Chondrocyte (in vitro differentiated cells): ENCODE measurements at regions not wholly inside any gene's neighbourhood (a gene's known extent, or its start where the extent isn't known, plus 50 kb on each side); places are given as distances from the start of the nearest gene placed in this dataset.
A peak's percentile ranks its signal among the peaks of the same experiment; 100 is the strongest.

Source experiments
- DNase-seq: peaks from one replicate; pipeline ENCODE4 v3.0.0; 2021; ENCODE audit warnings: mixed read lengths, low spot score
- H3K27ac Mint-ChIP-seq: one replicate; pipeline ENCODE4 v1.8.0; 2021; ENCODE audit warnings: mild to moderate bottlenecking, moderate library complexity, mixed read lengths; ENCODE audit not compliant: unreplicated experiment
- H3K27me3 Mint-ChIP-seq: 2 replicates; pipeline ENCODE4 v1.8.0; 2021; ENCODE audit warnings: low read depth, mixed read lengths
- H3K36me3 Mint-ChIP-seq: 2 replicates; pipeline ENCODE4 v1.8.0; 2021; ENCODE audit warnings: low read depth, mixed read lengths
- H3K4me1 Mint-ChIP-seq: 2 replicates; pipeline ENCODE4 v1.8.0; 2021; ENCODE audit warnings: low read depth, mild to moderate bottlenecking, mixed read lengths
- H3K4me3 Mint-ChIP-seq: one replicate; pipeline ENCODE4 v1.8.0; 2021; ENCODE audit warnings: mild to moderate bottlenecking, moderate library complexity, mixed read lengths; ENCODE audit not compliant: unreplicated experiment
- H3K9me3 Mint-ChIP-seq: 2 replicates; pipeline ENCODE4 v1.8.0; 2021; ENCODE audit warnings: low read depth, mixed read lengths
- TF ChIP-seq, protein P1 (sequence below): fragments of 200-600 bp; sonication (generic); IDR thresholded peaks from 2 replicates; pipeline ENCODE4 v1.5.0; 2021; ENCODE audit warnings: antibody characterized with exemption, mild to moderate bottlenecking, moderate library complexity

DNA sequence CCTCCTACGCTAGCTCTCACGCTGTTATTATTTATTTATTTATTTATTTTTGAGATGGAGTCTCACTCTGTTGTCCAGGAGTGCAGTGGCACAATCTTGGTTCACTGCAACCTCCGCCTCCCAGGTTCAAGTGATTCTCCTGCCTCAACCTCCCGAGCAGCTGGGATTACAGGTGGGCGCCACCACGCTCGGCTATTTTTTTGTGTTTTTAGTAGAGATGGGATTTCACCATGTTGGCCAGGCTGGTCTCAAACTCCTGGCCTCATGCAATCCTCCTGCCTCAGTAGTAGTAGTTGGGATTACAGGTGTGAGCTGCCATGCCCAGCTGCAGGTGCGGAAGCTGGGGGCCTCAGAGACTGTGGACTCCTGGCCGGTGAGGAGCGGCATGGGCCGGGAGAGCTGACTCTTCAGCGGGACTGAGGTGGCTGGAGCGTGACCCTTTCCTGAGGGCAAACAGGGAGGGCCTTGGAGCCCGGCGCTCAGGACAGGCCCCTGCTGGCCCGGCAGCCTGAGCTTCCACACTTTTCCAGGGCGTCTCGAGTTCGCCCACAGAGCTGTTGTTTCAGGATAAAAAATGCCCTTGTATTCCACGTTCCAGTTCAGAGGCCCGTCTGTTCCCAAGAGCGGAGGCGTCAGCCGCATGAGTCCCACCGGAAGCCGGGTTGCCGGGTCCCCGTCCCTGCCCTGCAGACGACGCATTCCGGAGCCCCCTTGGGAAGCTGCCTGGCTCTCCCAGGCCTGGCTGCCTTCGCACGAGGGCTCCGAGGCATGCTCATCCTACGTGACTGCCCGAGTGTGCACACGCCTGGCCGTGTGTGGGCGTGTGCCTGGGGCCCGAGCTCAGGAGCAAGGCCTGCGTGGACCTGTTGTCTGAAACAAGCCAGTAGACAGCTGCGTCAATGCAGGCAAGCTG lies 126.2 kb downstream of the SIK1 start:
- Mint-ChIP-seq H3K27ac (peak overlapping the region; percentile 89), H3K4me3 (no peak overlapping the region), H3K4me1 (peaks cover 36% of the 10 kb centered on the region), H3K36me3 (no peaks in the 10 kb centered on the region), H3K27me3 (no peaks in the 10 kb centered on the region), H3K9me3 (peaks cover 1% of the 10 kb centered on the region)
- TF ChIP-seq, protein P1, sequence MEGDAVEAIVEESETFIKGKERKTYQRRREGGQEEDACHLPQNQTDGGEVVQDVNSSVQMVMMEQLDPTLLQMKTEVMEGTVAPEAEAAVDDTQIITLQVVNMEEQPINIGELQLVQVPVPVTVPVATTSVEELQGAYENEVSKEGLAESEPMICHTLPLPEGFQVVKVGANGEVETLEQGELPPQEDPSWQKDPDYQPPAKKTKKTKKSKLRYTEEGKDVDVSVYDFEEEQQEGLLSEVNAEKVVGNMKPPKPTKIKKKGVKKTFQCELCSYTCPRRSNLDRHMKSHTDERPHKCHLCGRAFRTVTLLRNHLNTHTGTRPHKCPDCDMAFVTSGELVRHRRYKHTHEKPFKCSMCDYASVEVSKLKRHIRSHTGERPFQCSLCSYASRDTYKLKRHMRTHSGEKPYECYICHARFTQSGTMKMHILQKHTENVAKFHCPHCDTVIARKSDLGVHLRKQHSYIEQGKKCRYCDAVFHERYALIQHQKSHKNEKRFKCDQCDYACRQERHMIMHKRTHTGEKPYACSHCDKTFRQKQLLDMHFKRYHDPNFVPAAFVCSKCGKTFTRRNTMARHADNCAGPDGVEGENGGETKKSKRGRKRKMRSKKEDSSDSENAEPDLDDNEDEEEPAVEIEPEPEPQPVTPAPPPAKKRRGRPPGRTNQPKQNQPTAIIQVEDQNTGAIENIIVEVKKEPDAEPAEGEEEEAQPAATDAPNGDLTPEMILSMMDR = peak; percentile 17
- DNase-seq = peak; percentile 86

DNA sequence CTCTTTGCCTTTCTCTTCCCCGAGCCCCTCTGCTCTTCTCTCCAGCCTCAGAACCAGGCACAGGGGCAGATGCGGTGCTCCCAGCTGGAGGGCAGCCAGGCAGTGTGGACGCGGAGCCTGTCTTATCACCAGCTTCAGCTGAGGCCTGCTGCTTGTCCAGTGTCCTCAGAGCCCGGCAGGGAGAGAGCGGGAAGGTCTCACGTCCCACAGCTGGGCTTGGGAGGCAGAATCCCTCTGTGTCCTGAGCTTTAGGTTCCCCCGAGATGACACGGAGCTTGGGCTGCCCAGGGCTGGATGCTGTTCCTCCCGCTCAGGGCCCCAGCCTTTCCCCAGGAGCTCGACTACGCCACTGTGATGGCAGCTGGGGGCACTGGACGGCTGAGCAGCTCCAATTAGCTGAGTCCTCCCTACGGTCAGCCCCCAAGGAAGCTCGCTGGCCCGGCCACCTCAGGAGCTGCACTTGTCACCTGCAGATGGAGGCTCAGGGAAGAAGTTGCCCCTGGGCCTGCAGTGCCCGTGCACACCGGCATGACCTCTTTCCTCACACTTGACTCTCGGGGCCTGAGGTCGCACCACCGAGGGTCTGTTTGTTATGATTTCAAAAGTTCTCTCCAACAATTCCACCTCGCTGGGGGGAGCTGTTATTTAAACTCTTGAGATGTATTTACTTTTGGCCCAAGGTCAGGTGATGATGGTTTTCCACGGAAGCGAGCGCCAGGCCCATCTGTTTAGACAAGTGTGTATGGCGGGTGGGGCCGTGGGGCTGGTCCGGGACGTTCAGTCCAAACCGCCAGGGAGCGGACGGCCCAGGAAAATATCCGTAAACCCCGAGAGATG lies 127.3 kb downstream of the SIK1 start:
- DNase-seq = peak; percentile 89
- Mint-ChIP-seq H3K36me3 (no peaks in the 10 kb centered on the region), H3K4me1 (peaks cover 33% of the 10 kb centered on the region), H3K9me3 (peaks cover 4% of the 10 kb centered on the region), H3K4me3 (no peak overlapping the region), H3K27me3 (peaks cover 1% of the 10 kb centered on the region), H3K27ac (peak overlapping the region; percentile 36)
- TF ChIP-seq, protein P1 = no peak

DNA sequence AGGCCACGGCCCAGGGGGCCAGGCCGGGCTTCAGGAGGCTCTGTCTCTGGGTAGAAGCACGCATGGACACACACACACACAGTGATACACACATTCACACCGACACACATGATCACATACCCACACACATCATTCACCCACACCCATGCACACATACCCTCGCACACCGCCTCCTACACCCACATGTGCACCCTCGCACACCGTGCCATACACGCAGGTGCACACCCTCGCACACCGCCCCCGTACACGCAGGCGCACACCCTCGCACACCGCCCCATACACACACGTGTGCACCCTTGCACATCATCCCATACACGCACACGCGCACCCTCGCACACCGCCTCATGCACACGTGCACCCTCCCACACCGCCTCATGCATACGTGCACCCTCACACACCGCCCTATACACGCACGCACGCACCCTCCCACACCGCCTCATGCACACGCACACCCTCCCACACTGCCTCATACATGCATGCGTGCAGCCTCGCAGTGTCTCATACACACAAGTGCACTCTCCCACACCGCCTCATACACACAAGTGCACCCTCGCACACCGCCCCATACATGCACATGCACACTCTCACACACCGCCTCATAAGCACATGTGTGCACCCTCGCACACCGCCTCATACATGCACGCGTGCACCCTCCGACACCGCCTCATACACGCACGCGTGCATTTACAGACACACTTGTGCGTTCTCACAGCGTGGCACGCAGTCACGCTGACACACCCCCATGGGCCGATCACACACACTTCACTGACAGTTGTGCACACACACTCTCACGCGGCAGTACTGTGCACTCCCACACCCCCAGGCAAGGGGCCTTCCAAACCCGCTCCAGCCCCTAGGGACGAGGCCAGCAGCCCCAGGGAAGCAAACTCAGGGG lies 128.1 kb downstream of the SIK1 start:
- Mint-ChIP-seq H3K4me1 (peaks cover 24% of the 10 kb centered on the region), H3K36me3 (no peaks in the 10 kb centered on the region), H3K9me3 (peaks cover 4% of the 10 kb centered on the region), H3K27ac (no peak overlapping the region), H3K27me3 (peaks cover 3% of the 10 kb centered on the region), H3K4me3 (no peak overlapping the region)
- TF ChIP-seq, protein P1 = no peak
- peak; percentile 81 for DNase-seq

DNA sequence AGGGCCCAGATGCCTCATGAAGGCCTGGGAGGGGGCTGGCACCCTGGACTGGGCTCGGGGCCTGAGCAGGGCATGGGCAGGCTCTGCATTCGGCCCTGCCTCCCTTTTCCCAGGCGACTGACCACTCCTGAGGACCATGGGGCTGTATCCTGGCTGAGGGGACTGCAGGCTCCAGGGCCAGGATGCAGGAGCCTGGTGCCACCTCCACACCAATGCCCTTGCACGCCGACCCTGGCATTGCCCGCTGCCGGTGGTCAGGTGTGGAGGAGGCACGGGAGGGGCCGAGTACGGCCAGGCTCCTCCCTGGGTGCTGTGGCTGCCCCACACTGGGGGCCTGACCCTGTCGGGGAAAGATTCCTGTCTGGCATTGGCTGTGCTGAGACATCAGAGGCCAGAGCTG lies 128.9 kb downstream of the SIK1 start:
- peak; percentile 70 for DNase-seq
- peaks cover 21% of the 10 kb centered on the region for H3K4me1 Mint-ChIP-seq
- H3K27ac Mint-ChIP-seq = no peak overlapping the region
- H3K9me3 Mint-ChIP-seq = peaks cover 4% of the 10 kb centered on the region
- no peaks in the 10 kb centered on the region for H3K36me3 Mint-ChIP-seq
- peaks cover 3% of the 10 kb centered on the region for H3K27me3 Mint-ChIP-seq
- TF ChIP-seq, protein P1 = no peak
- H3K4me3 Mint-ChIP-seq = no peak overlapping the region
